A549 (cell line): ENCODE measurements at regions not wholly inside any gene's neighbourhood (a gene's known extent, or its start where the extent isn't known, plus 50 kb on each side); places are given as distances from the start of the nearest gene placed in this dataset.

Source experiments
- ATAC-seq, 2 experiments: fragments of 200-7000 bp in 1 of 2; fragments of >200 bp in 1 of 2; cut with Nextera tagmentation in 1 of 2; cut with Tn5 transposase in 1 of 2; 3 replicates each; pipeline versions ENCODE4 v1.8.0 to v1.9.1; 2018 to 2020; ENCODE audit warnings: mild to moderate bottlenecking in 1 of 2, moderate library complexity in 1 of 2
- CTCF ChIA-PET: fragments of 300-600 bp; sonication (Branson Sonifier 250); formaldehyde crosslinking; extraction: SDS; loops from one replicate; lab custom pipeline; 2021; ENCODE audit warnings: antibody characterized with exemption, inconsistent platforms; lab: Yijun Ruan, JAX
- POLR2A ChIA-PET: fragments of 350-600 bp; formaldehyde crosslinking; extraction: SDS; loops from one replicate; lab custom pipeline; 2021; ENCODE audit warnings: antibody characterized with exemption, inconsistent platforms; lab: Yijun Ruan, JAX
- DNase-seq, 2 experiments: peaks; one replicate each; pipeline versions ENCODE4 v3.0.0 to v3.0.0-alpha.2; 2011 to 2016; ENCODE audit warnings: low read depth in 1 of 2, low spot score in 1 of 2
- FAIRE-seq: peaks from 2 replicates; lab custom pipeline; 2011; peaks lifted over from hg19 to GRCh38; lab: Jason Lieb, UNC
- H3K27ac ChIP-seq, 2 experiments: fragments of >200 bp; sonication (Bioruptor Twin); formaldehyde crosslinking; 3 replicates each; pipeline ENCODE4 v1.5.1; 2016 to 2017
- H3K4me1 ChIP-seq: fragments of >200 bp; sonication (Bioruptor Twin); formaldehyde crosslinking; 3 replicates; pipeline ENCODE4 v1.6.1; 2016
- H3K4me2 ChIP-seq: fragments of >200 bp; sonication (Bioruptor Twin); formaldehyde crosslinking; 3 replicates; pipeline ENCODE4 v1.6.1; 2016
- H3K4me3 ChIP-seq: fragments of >200 bp; sonication (Bioruptor Twin); formaldehyde crosslinking; 3 replicates; pipeline ENCODE4 v1.5.1; 2016
- H3K9me3 ChIP-seq: fragments of >200 bp; sonication (Bioruptor Twin); formaldehyde crosslinking; 3 replicates; pipeline ENCODE4 v1.6.1; 2016
- BCL3 ChIP-seq: fragments of >200 bp; sonication (Bioruptor Twin); formaldehyde crosslinking; IDR thresholded peaks from 3 replicates; pipeline ENCODE4 v1.6.1; 2016
- CHD2 ChIP-seq: fragments of 150-350 bp; IDR thresholded peaks from 2 replicates; pipeline ENCODE4 v1.6.1; 2014; ENCODE audit warnings: low read length; ENCODE audit not compliant: partially characterized antibody
- E2F6 ChIP-seq: IDR thresholded peaks from 2 replicates; pipeline ENCODE4 v1.6.1; 2012; ENCODE audit warnings: low read depth, borderline replicate concordance
- EHMT2 ChIP-seq: fragments of 200-600 bp; sonication (generic); IDR thresholded peaks from 2 replicates; pipeline ENCODE4 v1.6.1; 2016; ENCODE audit warnings: antibody characterized with exemption, low read depth, mild to moderate bottlenecking, moderate library complexity
- FOXS1 ChIP-seq: fragments of 250-450 bp; sonication (Bioruptor Pico); IDR thresholded peaks from 2 replicates; pipeline ENCODE4 v1.5.0; 2020; ENCODE audit warnings: mild to moderate bottlenecking, moderate library complexity
- HMGXB4 ChIP-seq: fragments of 250-450 bp; sonication (Bioruptor Pico); IDR thresholded peaks from 2 replicates; pipeline ENCODE4 v1.5.0; 2021; ENCODE audit warnings: mild to moderate bottlenecking, moderate library complexity, borderline replicate concordance
- HOXA7 ChIP-seq: fragments of 250-450 bp; sonication (Bioruptor Pico); IDR thresholded peaks from 2 replicates; pipeline ENCODE4 v1.5.0; 2020; ENCODE audit warnings: mild to moderate bottlenecking, moderate library complexity
- HOXB13 ChIP-seq: fragments of 250-450 bp; sonication (Bioruptor Pico); IDR thresholded peaks from 2 replicates; pipeline ENCODE4 v1.5.0; 2020; ENCODE audit warnings: low read depth, mild to moderate bottlenecking, moderate library complexity
- HOXB5 ChIP-seq: fragments of 250-450 bp; sonication (Bioruptor Pico); IDR thresholded peaks from 2 replicates; pipeline ENCODE4 v1.5.0; 2020; ENCODE audit warnings: mild to moderate bottlenecking, moderate library complexity
- MAFK ChIP-seq: fragments of 450-650 bp; IDR thresholded peaks from 2 replicates; pipeline ENCODE4 v1.6.1; 2014; ENCODE audit not compliant: partially characterized antibody
- NFE2L2 ChIP-seq: fragments of 150-350 bp; conservative IDR thresholded peaks from 2 replicates; pipeline ENCODE4 v1.6.1; 2014; ENCODE audit warnings: low read length
- POLR2A ChIP-seq: IDR thresholded peaks from 2 replicates; pipeline ENCODE4 v1.6.1; 2012; ENCODE audit warnings: mild to moderate bottlenecking, low read length
- POLR2AphosphoS2 ChIP-seq: conservative IDR thresholded peaks from 2 replicates; pipeline ENCODE4 v1.6.1; 2012; ENCODE audit warnings: low read length, improper control_type of control experiment, inconsistent platforms
- RFX5 ChIP-seq: fragments of 450-650 bp; IDR thresholded peaks from 2 replicates; pipeline ENCODE4 v1.7.1; 2014; ENCODE audit warnings: antibody characterized with exemption, mild to moderate bottlenecking, moderate library complexity
- RNF2 ChIP-seq: fragments of 200-600 bp; sonication (generic); IDR thresholded peaks from 2 replicates; pipeline ENCODE4 v1.6.1; 2016; ENCODE audit warnings: low read depth, mild to moderate bottlenecking, antibody characterized with exemption, moderate library complexity, borderline replicate concordance
- ZNF302 ChIP-seq: fragments of 250-450 bp; sonication (Bioruptor Pico); IDR thresholded peaks from 2 replicates; pipeline ENCODE4 v1.9.0; 2021; ENCODE audit warnings: inconsistent platforms, mild to moderate bottlenecking, moderate library complexity
- WGBS: methylation state at CpG from one replicate; pipeline ENCODE4 v1.1.6; 2017; ENCODE audit errors: missing lambda C conversion rate; 5-methylcytosine and 5-hydroxymethylcytosine counted together

- TF ChIP-seq HMGXB4 = no peak
- TF ChIP-seq POLR2AphosphoS2 = no peak
- no peak for TF ChIP-seq ZNF302 (CRISPR knock-in tag)
- TF ChIP-seq EHMT2 = no peak
- TF ChIP-seq HOXB13 = no peak
- no peak for TF ChIP-seq HOXB5 (CRISPR knock-in tag)
- TF ChIP-seq CHD2 = no peak
- no peak for TF ChIP-seq E2F6
- no peak for TF ChIP-seq RFX5
- TF ChIP-seq, all 56 proteins: peak for 0
- no peak overlapping the region for H3K4me3 ChIP-seq
- H3K9me3 ChIP-seq = peaks cover 10% of the 10 kb centered on the region; the same call in 2 of the 3 replicates
- H3K4me2 ChIP-seq = no peak overlapping the region
- CTCF ChIA-PET = interaction anchor here (0.5 to 0.6 kb wide), 2 partner anchors 144 to 1415 kb away, joined by 3 to 4 read pairs; no protein-coding TSS in a partner anchor
- POLR2A ChIA-PET = no interaction called here
- no peaks in the 10 kb centered on the region for H3K4me1 ChIP-seq
- FAIRE-seq (no peak), DNase-seq (no peak), ATAC-seq (no peak)
- 52% methylated on average over 2 of the region's 2 CpGs for WGBS
- no peak overlapping the region for H3K27ac ChIP-seq
Observed at GRCh38 chr11:88438721-88439120, 101.2 kb upstream of the CTSC start.

- ATAC-seq = no peak
- peaks cover 10% of the 10 kb centered on the region; the same call in 2 of the 3 replicates for H3K9me3 ChIP-seq
- TF ChIP-seq RFX5 (no peak), BCL3 (no peak), HOXA7 (CRISPR knock-in tag) (no peak), CHD2 (no peak)
- H3K27ac ChIP-seq = no peak overlapping the region
- ChIA-PET CTCF (no interaction called here), POLR2A (no interaction called here)
- H3K4me2 ChIP-seq = no peak overlapping the region
- FAIRE-seq = no peak
- 65% methylated on average over 2 of the region's 2 CpGs for WGBS
- no peaks in the 10 kb centered on the region for H3K4me1 ChIP-seq
- DNase-seq = no peak
- no peak overlapping the region for H3K4me3 ChIP-seq
Observed at GRCh38 chr11:88435415-88435814, 97.9 kb upstream of the CTSC start.

GRCh38 chr11:88434333-88434976 lies 96.9 kb upstream of the CTSC start:
- peaks cover 10% of the 10 kb centered on the region; the same call in 2 of the 3 replicates for H3K9me3 ChIP-seq
- TF ChIP-seq RNF2 (no peak), MAFK (peak; percentile 78), FOXS1 (CRISPR knock-in tag) (no peak), POLR2A (no peak), NFE2L2 (peak; percentile 74)
- H3K4me3 ChIP-seq = no peak overlapping the region
- no peaks in the 10 kb centered on the region for H3K4me1 ChIP-seq
- no peak for ATAC-seq
- ChIA-PET CTCF (no interaction called here), POLR2A (no interaction called here)
- peak overlapping the region in 1 of 2 experiments; percentile 25; a peak in 3 of 6 replicates for H3K27ac ChIP-seq
- DNase-seq = peak in 1 of 2 experiments; percentile 12
- no peak overlapping the region for H3K4me2 ChIP-seq
- 52% methylated on average over 7 of the region's 8 CpGs for WGBS
- no peak for FAIRE-seq
